22Rv1 (cell line): ENCODE measurements at regions not wholly inside any gene's neighbourhood (a gene's known extent, or its start where the extent isn't known, plus 50 kb on each side); places are given as distances from the start of the nearest gene placed in this dataset.

ENCODE experiments used
- H3K27ac ChIP-seq: fragments of 450-650 bp; 2 replicates; pipeline ENCODE4 v1.5.1; 2017
- CTCF ChIP-seq: fragments of 450-650 bp; IDR thresholded peaks from 2 replicates; pipeline ENCODE4 v1.5.1; 2017; ENCODE audit warnings: mild to moderate bottlenecking
- ZFX ChIP-seq: fragments of 450-650 bp; IDR thresholded peaks from 2 replicates; pipeline ENCODE4 v1.6.1; 2017; ENCODE audit warnings: antibody characterized with exemption, borderline replicate concordance

GRCh38 chr13:79866436-79866835, 385.5 kb downstream of the NDFIP2 start:
- no peak for TF ChIP-seq ZFX
- TF ChIP-seq CTCF: no peak
- no peak overlapping the region for H3K27ac ChIP-seq

- H3K27ac ChIP-seq: no peak overlapping the region
- no peak for TF ChIP-seq ZFX
- no peak for TF ChIP-seq CTCF
These were observed 381.6 kb downstream of the NDFIP2 start for GRCh38 chr13:79862515-79862914.

GRCh38 chr13:79861731-79862130, 380.8 kb downstream of the NDFIP2 start:
- no peak for TF ChIP-seq ZFX
- TF ChIP-seq CTCF: no peak

GRCh38 chr13:79860791-79861190, 379.8 kb downstream of the NDFIP2 start:
- no peak overlapping the region for H3K27ac ChIP-seq
- TF ChIP-seq ZFX: no peak

More at GRCh38 chr13:79861731-79862130, 380.8 kb downstream of the NDFIP2 start:
- H3K27ac ChIP-seq: no peak overlapping the region

- no peak overlapping the region for H3K27ac ChIP-seq
- TF ChIP-seq ZFX (no peak), CTCF (no peak)
These were observed 378.8 kb downstream of the NDFIP2 start for GRCh38 chr13:79859756-79860155.

- no peak overlapping the region for H3K27ac ChIP-seq
- TF ChIP-seq ZFX (no peak), CTCF (no peak)
These were observed 372.3 kb downstream of the NDFIP2 start for GRCh38 chr13:79853251-79853650.

GRCh38 chr13:79851318-79851717, 370.4 kb downstream of the NDFIP2 start:
- no peak for TF ChIP-seq CTCF
- TF ChIP-seq ZFX: no peak
- H3K27ac ChIP-seq: no peak overlapping the region

- no peak for TF ChIP-seq ZFX
- TF ChIP-seq CTCF: no peak
- H3K27ac ChIP-seq: no peak overlapping the region
These were observed 367.1 kb downstream of the NDFIP2 start for GRCh38 chr13:79847882-79848592.
